ENCODE measurements at regions not wholly inside any gene's neighbourhood (a gene's known extent, or its start where the extent isn't known, plus 50 kb on each side); places are given as distances from the start of the nearest gene placed in this dataset.

DNA sequence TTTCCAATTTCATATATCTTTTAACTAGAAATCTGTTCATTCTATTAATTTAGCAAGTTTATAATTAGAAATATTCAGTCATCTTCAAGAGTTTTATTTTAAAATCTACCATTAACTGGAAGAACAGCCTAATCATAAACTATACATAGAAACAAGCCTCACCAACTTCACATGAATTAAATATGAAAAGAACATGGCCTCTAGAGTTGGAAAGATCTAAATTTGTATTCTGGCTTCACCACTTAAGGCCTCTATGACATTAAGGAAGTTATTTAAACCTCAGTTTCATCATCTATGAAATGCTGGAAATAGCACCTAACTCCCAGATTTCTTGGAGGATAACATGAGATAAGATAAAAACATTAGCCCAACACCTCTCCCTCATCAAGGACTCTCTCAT, 51.4 kb upstream of the SCN7A start:
- Histone ChIP-seq H3K4me1 (no peaks in the 10 kb centered on the region), H3K27ac (no peak overlapping the region), H3K9me3 (no peaks in the 10 kb centered on the region)

More for the DNA sequence above, 51.4 kb upstream of the SCN7A start:
- TF ChIP-seq, protein P1, sequence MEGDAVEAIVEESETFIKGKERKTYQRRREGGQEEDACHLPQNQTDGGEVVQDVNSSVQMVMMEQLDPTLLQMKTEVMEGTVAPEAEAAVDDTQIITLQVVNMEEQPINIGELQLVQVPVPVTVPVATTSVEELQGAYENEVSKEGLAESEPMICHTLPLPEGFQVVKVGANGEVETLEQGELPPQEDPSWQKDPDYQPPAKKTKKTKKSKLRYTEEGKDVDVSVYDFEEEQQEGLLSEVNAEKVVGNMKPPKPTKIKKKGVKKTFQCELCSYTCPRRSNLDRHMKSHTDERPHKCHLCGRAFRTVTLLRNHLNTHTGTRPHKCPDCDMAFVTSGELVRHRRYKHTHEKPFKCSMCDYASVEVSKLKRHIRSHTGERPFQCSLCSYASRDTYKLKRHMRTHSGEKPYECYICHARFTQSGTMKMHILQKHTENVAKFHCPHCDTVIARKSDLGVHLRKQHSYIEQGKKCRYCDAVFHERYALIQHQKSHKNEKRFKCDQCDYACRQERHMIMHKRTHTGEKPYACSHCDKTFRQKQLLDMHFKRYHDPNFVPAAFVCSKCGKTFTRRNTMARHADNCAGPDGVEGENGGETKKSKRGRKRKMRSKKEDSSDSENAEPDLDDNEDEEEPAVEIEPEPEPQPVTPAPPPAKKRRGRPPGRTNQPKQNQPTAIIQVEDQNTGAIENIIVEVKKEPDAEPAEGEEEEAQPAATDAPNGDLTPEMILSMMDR (IDR thresholded peaks at IDR 0.05): no peak
- H3K4me3 ChIP-seq: no peak overlapping the region
- no peaks in the 10 kb centered on the region for H3K36me3 ChIP-seq
- no peaks in the 10 kb centered on the region for H3K27me3 ChIP-seq
- DNase-seq (ENCODE audit: low spot score): no peak
